PC-3 (cell line): ENCODE measurements at regions not wholly inside any gene's neighbourhood (a gene's known extent, or its start where the extent isn't known, plus 50 kb on each side); places are given as distances from the start of the nearest gene placed in this dataset.
"Not testable (repeated sequence)": the region's sequence is repeated elsewhere in the genome, so short reads cannot be mapped to it uniquely, and the experiment has no call there.

Experiments used
- EZH2 ChIP-seq: fragments of 300-600 bp; sonication (generic); IDR thresholded peaks from one replicate; pipeline ENCODE4 v1.6.1; 2017; ENCODE audit warnings: antibody characterized with exemption, mild to moderate bottlenecking, low read length; ENCODE audit not compliant: unreplicated experiment
- TF ChIP-seq, protein P1 (sequence below): fragments of 300-600 bp; sonication (generic); conservative IDR thresholded peaks from 2 replicates; pipeline ENCODE4 v1.5.1; 2017; ENCODE audit warnings: antibody characterized with exemption, low read depth, mild to moderate bottlenecking, low read length

GRCh38 chr16:88275336-88276122, 107.2 kb upstream of the ZNF469 start:
- TF ChIP-seq, protein P1, sequence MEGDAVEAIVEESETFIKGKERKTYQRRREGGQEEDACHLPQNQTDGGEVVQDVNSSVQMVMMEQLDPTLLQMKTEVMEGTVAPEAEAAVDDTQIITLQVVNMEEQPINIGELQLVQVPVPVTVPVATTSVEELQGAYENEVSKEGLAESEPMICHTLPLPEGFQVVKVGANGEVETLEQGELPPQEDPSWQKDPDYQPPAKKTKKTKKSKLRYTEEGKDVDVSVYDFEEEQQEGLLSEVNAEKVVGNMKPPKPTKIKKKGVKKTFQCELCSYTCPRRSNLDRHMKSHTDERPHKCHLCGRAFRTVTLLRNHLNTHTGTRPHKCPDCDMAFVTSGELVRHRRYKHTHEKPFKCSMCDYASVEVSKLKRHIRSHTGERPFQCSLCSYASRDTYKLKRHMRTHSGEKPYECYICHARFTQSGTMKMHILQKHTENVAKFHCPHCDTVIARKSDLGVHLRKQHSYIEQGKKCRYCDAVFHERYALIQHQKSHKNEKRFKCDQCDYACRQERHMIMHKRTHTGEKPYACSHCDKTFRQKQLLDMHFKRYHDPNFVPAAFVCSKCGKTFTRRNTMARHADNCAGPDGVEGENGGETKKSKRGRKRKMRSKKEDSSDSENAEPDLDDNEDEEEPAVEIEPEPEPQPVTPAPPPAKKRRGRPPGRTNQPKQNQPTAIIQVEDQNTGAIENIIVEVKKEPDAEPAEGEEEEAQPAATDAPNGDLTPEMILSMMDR, result not testable (repeated sequence)
- not testable (repeated sequence) for TF ChIP-seq EZH2
